ENCODE measurements at regions not wholly inside any gene's neighbourhood (a gene's known extent, or its start where the extent isn't known, plus 50 kb on each side); places are given as distances from the start of the nearest gene placed in this dataset.

DNA sequence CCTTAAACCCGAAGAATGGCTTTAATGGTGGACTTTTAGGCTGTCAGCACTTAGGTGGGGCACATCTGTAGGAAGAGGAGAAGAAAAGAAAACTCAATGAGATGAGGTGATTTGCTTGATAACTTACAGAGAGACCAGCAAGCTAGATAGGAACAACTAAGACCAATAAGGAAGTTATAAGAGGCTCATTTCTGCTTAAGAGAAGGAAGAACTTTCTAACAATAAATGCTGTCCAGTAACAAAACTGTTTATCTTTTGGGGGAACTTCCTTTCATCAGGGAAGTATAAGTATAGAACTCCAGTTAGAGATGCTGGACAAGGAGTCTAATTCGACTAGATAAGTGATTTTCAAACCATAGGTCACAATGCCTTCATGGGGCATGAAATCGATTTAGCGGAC is 107.2 kb upstream of the SIRPA start:
- Histone ChIP-seq H3K27ac (ENCODE audit: control insufficient read depth, insufficient read depth) (no peak overlapping the region), H3K79me2 (ENCODE audit: control insufficient read depth, insufficient read depth, low read length) (no peaks in the 10 kb centered on the region), H3K4me3 (no peak overlapping the region), H3K9me3 (replicated peaks; ENCODE audit: control insufficient read depth, insufficient read depth, low read length) (no peaks in the 10 kb centered on the region), H3K4me2 (ENCODE audit: control insufficient read depth, insufficient read depth) (no peak overlapping the region), H3K27me3 (replicated peaks in 1 of 2; ENCODE audit: control insufficient read depth in 2 of 2, insufficient read depth in 2 of 2, low read length in 1 of 2) (peaks cover 2 to 5% of the 10 kb centered on the region in 2 experiments; a peak in 1 of 4 replicates), H4K20me1 (ENCODE audit: control insufficient read depth, insufficient read depth) (no peaks in the 10 kb centered on the region), H3K9ac (ENCODE audit: control insufficient read depth, insufficient read depth, low read length) (no peak overlapping the region), H3K36me3 (ENCODE audit: control insufficient read depth in 2 of 2, insufficient read depth in 2 of 2, low read length in 1 of 2) (no peaks in the 10 kb centered on the region), H3K4me1 (ENCODE audit: control insufficient read depth, insufficient read depth, low read length) (no peaks in the 10 kb centered on the region), H2AFZ (ENCODE audit: control insufficient read depth, low read depth, low read length) (no peak overlapping the region)
- CTCF ChIA-PET = interaction anchor here (1.5 kb wide), 1 partner anchor 11 kb away, joined by 3 read pairs; no protein-coding TSS in a partner anchor
- RAD21 ChIA-PET (ENCODE audit: unreplicated experiment) = no interaction called here
- 47% methylated on average over 4 of the region's 4 CpGs for WGBS (ENCODE audit: insufficient coverage, insufficient replicate concordance, low lambda C conversion rate, missing lambda C conversion rate)
- in situ Hi-C loops (cut with MboI) = no loop called here
- TF ChIP-seq, protein P1, sequence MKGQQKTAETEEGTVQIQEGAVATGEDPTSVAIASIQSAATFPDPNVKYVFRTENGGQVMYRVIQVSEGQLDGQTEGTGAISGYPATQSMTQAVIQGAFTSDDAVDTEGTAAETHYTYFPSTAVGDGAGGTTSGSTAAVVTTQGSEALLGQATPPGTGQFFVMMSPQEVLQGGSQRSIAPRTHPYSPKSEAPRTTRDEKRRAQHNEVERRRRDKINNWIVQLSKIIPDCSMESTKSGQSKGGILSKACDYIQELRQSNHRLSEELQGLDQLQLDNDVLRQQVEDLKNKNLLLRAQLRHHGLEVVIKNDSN (IDR thresholded peaks at IDR 0.05; ENCODE audit: borderline replicate concordance, extremely low read length, insufficient read depth, low read depth, low read length) = no peak
- TF ChIP-seq BACH1 (IDR thresholded peaks at IDR 0.05; ENCODE audit: borderline replicate concordance) = no peak
- TF ChIP-seq, protein P2, sequence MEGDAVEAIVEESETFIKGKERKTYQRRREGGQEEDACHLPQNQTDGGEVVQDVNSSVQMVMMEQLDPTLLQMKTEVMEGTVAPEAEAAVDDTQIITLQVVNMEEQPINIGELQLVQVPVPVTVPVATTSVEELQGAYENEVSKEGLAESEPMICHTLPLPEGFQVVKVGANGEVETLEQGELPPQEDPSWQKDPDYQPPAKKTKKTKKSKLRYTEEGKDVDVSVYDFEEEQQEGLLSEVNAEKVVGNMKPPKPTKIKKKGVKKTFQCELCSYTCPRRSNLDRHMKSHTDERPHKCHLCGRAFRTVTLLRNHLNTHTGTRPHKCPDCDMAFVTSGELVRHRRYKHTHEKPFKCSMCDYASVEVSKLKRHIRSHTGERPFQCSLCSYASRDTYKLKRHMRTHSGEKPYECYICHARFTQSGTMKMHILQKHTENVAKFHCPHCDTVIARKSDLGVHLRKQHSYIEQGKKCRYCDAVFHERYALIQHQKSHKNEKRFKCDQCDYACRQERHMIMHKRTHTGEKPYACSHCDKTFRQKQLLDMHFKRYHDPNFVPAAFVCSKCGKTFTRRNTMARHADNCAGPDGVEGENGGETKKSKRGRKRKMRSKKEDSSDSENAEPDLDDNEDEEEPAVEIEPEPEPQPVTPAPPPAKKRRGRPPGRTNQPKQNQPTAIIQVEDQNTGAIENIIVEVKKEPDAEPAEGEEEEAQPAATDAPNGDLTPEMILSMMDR (IDR thresholded peaks at IDR 0.05 in 2 of 3, conservative IDR thresholded peaks at IDR 0.05 in 1 of 3; ENCODE audit: control insufficient read depth in 2 of 3, extremely low read depth in 1 of 3, insufficient read depth in 1 of 3, low read depth in 3 of 3, low read length in 3 of 3) = no peak
- no peak for TF ChIP-seq DPF2 (IDR thresholded peaks at IDR 0.05)
- TF ChIP-seq, protein P3, sequence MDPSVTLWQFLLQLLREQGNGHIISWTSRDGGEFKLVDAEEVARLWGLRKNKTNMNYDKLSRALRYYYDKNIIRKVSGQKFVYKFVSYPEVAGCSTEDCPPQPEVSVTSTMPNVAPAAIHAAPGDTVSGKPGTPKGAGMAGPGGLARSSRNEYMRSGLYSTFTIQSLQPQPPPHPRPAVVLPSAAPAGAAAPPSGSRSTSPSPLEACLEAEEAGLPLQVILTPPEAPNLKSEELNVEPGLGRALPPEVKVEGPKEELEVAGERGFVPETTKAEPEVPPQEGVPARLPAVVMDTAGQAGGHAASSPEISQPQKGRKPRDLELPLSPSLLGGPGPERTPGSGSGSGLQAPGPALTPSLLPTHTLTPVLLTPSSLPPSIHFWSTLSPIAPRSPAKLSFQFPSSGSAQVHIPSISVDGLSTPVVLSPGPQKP (IDR thresholded peaks at IDR 0.05; ENCODE audit: low read depth, low read length) = no peak
- TF ChIP-seq ZNF207 (IDR thresholded peaks at IDR 0.05; ENCODE audit: borderline replicate concordance) = no peak
- TF ChIP-seq CHD2 (IDR thresholded peaks at IDR 0.05; ENCODE audit: borderline replicate concordance, low read depth, low read length) = no peak
- TF ChIP-seq SIN3A (IDR thresholded peaks at IDR 0.05; ENCODE audit: low read depth, low read length) = no peak
- TF ChIP-seq, protein P4, sequence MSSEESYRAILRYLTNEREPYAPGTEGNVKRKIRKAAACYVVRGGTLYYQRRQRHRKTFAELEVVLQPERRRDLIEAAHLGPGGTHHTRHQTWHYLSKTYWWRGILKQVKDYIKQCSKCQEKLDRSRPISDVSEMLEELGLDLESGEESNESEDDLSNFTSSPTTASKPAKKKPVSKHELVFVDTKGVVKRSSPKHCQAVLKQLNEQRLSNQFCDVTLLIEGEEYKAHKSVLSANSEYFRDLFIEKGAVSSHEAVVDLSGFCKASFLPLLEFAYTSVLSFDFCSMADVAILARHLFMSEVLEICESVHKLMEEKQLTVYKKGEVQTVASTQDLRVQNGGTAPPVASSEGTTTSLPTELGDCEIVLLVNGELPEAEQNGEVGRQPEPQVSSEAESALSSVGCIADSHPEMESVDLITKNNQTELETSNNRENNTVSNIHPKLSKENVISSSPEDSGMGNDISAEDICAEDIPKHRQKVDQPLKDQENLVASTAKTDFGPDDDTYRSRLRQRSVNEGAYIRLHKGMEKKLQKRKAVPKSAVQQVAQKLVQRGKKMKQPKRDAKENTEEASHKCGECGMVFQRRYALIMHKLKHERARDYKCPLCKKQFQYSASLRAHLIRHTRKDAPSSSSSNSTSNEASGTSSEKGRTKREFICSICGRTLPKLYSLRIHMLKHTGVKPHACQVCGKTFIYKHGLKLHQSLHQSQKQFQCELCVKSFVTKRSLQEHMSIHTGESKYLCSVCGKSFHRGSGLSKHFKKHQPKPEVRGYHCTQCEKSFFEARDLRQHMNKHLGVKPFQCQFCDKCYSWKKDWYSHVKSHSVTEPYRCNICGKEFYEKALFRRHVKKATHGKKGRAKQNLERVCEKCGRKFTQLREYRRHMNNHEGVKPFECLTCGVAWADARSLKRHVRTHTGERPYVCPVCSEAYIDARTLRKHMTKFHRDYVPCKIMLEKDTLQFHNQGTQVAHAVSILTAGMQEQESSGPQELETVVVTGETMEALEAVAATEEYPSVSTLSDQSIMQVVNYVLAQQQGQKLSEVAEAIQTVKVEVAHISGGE (CRISPR knock-in tag; IDR thresholded peaks at IDR 0.05) = no peak
- TF ChIP-seq NFYB (IDR thresholded peaks at IDR 0.05; ENCODE audit: insufficient read depth, low read depth, low read length) = no peak
- ATAC-seq (no peak), DNase-seq (ENCODE audit: low read depth, low spot score) (no peak), FAIRE-seq (no peak)
- intact Hi-C loops (cut with micrococcal nuclease; ENCODE audit: unreplicated experiment) = no loop called here
- SMC1A ChIA-PET (ENCODE audit: uncharacterized antibody, unreplicated experiment) = no interaction called here
- no TSS peak for BruUV-seq (replicated peaks)
- POLR2A ChIA-PET = no interaction called here

Data from GM12878 (cell line).